HG03175 (cell line): ENCODE measurements at regions not wholly inside any gene's neighbourhood (a gene's known extent, or its start where the extent isn't known, plus 50 kb on each side); places are given as distances from the start of the nearest gene placed in this dataset.

Experiments used
- ATAC-seq: cut with Tn5 transposase; IDR thresholded peaks from one replicate; pipeline ENCODE4 v1.9.1; 2021; ENCODE audit warnings: mild to moderate bottlenecking, moderate library complexity; ENCODE audit not compliant: unreplicated experiment

DNA sequence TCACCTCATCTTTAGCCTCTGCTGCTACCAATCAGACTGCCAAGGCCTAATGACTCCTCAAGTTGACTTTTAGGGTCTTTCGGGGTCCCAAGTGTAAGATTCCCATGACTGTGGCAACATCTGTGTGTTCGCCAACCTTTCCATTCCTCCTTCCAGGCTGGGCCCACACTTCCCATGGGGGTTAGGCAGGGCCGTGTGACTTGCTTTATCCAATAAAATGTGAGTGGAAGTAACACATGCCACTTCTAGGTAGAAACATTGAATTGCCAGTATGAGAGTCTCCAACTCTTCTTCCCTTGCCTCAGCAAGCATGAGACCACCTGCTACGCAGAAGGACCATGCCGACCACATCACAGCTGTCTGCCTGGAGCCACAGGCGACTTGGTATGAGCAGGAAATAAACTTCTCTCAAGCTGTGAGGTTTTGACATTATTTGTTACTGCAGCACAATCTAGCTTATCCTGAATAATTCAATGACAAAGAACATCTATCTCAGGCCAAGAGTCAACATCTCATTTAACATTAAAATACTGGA, 190.4 kb upstream of the IER5L start:
- no peak for ATAC-seq

DNA sequence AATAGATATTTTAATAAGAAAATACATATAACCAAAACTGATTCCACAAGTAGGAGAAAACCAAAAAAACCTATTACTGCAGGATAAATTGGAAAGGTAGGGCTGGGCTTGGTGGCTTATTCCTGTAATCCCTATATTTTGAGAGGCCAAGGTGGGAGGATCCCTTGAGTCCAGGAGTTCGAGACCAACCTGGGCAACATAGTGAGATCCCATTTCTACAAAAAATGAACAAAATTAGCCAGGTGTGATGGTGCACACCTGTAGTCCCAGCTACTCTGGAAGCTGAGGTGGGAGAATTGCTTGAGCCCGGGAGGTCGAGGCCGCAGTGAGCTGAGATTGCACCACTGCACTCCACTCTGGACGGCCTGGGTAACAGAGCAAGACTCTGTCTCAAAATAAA, 189.2 kb upstream of the IER5L start:
- ATAC-seq = no peak

DNA sequence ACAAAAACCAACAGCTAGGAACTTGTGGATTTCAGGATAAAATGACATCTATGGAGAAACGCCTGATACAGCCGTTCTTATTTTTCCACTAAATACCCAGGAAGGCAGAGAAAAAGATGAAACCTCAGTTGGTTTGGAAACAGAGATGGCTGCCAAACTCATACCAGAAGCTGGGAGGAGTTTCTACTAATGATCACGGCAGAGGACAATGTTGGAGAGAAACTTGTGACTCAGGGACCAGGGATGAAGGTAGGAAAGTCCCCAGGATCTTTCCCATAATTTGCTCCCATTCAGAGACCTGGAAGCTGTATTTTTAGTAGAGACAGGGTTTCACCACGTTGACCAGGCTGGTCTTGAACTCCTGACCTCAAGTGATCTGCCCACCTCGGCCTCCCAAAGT, 187.1 kb upstream of the IER5L start:
- no peak for ATAC-seq

DNA sequence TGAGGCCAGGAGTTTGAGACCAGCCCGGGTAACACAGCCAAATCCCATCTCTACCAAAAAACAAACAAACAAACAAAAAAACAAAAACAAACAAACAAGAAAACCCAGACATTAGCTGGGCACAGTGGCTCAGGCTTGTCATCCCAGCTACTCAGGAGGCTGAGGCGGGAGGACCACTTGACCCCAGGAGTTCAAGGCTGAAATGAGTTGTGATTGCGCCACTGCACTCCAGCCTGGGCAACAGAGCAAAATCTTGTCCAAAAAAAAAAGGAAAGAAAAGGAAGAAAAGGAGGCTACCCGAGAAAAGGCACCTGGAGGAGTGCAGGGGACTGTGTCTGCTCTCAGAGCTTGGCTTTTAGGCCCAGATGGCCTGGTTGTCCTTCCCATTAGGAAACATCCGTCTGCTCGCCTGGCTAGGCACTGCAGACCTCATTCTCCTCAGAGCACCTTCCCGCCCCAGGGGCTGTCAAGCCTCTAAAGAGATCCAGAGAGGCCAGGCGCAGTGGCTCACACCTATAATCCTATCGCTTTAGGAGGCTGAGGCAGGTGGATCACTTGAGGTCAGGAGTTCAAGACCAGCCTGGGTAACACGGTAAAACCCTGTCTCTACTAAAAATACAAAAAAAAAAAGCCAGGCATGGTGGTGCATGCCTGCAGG, 185.3 kb upstream of the IER5L start:
- no peak for ATAC-seq

DNA sequence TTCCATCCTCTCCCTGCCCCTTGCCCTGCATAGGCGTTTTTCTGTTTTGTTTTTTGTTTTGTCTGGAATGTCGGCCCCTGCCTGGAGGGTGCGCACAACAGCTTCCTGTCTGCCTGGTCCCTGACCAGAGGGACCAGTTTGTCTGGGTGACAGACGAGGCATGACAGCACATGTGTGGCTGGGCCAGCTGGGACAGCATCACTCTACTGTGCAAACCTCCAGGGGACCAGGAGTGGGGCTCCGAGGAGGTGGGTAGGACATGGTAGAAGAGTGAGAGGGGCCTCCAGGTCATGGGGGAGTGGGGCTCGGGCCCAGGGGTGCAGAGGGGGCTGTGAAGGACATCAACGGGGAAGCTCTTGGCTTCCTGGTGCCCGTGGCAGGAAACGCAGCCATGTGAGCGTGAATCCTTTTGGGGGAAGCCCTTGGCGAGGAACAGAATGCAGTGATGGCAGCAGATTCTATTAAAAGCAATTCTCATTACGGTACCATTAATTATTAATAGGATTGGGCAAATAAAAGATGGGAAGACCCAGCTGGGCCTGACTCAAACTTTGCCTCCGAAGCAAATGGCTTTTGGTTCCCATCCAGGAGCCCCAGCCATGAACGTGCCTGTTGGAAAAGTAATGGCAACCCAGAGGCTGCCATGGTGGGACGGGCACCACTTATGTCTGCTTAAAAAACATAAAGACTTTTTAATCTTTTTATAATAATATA, 184.4 kb upstream of the IER5L start:
- no peak for ATAC-seq

DNA sequence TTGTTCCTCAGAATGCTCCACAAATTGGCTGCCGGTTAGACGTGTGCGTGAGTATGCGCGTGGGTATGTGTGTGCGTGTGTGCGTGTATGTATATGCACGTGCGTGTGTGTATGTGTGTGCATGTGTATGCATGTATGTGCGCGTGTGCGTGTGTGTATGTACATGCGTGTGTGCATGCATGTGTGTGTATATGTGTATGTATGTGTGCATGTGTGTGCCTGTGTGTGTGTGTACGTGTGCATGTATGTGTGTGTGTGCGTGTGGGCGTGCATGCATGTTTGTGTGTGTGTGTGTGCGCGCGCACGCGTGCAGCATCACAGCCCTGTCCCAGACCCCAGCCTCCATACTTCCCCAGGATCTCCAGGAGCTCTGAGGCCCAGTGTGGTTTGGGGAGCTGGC, 183.1 kb upstream of the IER5L start:
- ATAC-seq = no peak

DNA sequence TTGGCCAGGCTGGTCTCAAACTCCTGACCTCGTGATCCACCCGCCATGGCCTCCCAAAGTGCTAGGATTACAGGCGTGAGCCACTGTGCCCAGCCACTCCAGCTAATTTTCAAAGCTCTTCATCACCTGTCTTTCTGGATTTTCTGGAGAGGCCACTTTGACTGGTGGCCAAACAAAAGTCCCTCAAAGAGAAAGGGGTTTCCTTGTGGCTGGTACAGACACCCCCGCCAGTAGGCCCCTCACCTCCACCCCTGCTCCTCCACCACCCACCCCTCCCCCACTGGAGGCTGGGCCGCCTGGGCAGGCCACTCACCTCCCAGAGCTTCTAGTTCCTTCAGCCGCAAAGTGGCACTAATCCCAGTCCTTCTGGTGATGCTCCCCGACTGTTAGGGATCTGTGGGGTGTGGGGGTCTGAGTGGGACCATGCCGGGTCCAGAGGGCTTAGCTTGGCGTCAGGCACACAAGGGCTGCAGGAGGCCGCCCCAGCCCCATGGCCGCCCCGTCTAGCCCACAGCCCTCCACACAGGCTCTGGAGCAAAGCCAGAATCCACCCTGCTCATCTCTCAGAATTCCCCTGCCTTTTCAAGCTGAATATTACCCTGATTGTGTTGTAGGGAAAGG, 182.0 kb upstream of the IER5L start:
- ATAC-seq = no peak

DNA sequence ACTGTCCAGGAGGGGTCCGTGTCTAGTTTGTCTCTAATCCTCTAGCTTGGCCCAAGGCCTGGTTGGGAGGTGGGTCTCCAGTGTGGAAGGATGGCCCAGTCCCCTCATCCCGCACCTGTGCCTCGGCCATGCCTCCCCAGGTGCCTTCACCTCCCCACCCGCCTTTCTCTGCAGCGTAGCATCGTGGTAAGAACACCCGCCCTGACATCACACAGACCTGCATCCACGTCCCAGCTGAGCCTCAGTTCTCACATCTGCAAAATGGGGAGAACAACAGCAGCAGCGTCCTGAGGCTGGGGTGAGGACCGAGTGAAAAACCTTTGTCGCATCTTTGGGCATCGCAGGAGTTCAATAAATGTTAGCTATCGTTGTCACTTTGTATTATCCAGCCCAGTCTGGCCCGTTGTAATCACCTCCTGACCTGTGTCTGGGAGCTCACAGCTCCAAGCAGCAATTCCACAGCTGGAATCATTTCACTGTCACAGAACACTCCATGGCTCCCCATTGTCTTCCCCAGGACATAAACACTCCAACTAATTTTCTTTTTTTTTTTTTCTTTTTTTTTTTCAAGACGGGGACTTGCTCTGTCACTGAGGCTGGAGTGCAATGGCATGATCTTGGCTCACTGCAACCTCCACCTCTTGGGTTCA, 181.2 kb upstream of the IER5L start:
- no peak for ATAC-seq

DNA sequence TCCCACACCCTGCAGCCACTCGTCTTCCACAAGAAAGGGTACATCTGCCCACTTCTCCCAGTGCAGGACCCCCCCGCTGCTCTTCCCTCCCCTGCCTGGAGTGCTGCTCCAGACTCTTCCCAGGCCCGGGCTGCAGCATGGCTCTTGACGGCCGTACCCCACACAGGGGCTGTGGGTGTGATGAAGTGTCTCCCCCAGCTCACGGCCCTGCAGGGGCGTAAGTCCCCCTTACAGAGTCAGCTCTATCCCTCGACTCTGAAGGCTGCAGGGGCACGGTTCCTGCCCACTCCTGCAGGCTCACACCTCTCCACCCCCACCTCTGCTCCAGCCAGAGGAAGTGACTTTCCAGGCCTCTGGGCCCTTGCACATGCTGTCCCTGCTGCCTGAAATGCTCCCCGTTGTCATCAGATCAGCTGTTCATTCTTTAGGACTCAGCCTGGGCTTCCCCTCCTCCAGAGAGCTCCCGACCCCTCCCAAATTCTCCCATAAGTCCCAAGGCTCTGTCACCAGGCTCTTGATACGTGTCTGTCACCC, 180.6 kb upstream of the IER5L start:
- no peak for ATAC-seq

DNA sequence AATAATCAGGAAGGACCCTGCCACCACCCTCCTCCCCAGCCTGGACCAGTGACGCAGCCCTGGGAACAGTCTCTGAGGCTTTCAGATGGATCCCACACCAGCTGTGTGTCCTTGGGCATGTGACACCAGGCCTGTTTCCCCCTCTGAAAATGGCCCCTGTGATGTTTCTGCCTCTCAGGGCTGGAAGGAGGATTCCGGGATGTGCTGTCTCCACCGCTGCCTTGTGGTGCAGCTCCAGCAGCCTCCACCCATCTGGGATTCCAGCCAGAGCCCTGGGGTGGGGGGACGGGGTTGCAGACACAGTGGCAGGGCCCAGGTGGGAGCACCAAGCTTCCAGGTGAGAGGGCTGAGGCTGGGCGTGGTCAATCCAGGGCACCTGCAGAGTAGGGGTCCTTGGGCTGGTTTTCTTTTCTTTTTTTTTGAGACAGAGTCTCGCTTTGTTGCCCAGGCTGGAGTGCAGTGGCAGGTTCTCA, 179.7 kb upstream of the IER5L start:
- ATAC-seq = no peak

DNA sequence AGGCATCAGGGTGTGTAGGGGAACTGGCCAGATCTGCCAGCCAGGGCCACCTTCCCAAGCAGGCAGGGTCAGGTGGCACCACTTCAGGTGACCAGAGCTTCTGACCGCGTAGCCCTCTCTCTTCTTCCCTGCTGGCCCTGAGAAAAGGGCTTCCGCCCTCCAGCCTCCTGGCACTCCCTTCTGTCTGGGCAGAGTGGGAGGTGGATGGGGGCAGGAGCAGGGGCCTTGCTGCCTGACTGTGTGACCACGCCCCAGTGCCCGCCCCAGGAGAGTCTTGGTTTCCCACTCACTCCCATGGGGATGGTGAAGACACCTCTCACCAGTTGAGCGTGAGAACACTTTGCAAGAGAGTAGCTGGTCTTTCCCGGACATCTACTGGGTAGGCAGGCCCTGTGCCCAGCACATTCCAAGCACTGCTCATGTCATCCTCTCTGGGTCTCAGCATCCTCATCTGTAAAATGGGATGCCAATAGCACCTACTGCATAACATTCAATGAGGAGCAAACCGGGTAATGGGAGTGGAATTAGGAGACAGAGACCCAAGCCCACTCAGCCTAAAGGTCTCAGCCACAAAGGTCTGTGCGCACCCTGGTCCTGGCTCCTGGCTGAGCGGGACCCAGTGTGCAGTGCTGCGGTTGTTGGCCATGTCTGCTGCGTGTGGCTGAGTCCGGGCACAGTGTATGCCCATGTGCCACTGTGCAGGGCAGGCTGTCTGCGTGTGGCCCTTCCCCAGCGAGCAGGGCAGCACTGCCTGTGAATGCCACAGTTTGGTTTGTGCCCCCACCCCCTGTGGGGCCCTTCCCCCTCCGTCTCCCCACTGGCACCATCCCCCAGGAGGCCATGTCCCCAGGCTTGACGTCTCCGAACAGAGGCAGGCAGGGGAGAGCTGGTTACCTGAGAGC, 179.1 kb upstream of the IER5L start:
- ATAC-seq = no peak

DNA sequence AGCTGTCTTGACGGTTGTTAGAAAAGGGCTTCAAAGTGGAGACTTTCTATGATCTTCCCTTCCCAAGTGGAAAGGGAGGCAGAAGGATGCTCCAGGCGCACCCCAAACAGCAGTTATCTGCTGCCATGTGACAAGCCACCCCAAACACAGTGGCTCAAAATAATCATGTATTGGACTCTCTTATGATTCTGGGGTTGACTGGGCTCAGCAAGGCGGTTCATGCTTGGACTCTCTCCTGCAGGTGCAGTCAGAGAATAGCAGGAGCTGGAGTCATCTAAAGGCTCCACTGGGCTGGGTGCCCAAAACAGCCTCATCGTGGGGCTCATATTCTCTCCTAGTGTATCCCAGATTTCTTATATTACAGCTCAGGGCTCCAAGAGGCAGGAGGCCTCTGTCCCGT, 177.6 kb upstream of the IER5L start:
- no peak for ATAC-seq

DNA sequence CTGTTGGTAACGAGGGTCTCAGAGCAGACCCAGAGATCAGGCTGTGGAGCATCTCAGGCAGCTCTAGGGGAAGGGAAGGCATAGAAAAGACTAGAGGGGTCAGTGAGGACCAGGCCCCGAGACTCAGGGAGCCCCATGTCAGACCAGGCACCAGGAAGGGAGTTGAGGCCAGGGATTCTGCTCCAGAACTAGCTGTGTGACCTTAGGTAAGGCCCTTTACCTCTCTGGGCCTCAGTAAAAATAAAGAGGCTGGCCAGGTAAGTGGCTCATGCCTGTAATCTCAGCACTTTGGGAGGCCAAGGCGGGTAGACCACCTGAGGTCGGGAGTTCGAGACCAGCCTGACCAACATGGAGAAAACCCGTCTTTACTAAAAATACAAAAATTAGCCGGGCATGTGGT, 176.4 kb upstream of the IER5L start:
- no peak for ATAC-seq

DNA sequence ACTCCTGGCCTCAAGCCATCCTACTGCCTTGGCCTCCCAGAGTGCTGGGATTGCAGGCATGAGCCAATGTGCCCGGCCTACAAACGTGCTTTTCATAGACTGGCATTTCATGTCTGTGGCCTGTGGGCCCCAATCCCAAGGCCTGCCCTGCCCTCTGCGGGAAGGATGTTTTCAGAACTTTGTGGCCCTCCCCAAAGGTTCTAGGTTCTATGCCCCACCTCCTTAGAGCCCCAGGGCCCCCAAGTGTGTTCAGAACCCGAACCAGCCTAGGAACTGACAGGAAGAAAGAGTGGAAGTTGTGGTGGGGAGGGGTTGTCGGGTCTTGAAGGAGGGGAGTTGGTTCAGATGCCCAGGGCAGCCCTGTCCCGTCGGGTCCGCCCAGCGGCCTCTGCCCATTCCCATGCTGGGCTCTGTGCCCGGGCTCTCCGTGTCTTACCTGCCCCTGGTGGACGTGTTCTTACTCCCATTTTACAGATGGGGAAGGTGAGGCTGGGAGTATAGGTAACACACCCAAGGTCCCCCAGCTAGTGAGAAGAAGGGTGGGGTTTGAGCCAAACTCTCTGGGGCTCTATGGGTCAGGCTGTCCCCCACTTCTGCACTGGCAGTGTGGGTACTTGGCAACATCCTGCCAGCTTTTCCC, 175.8 kb upstream of the IER5L start:
- ATAC-seq = no peak

DNA sequence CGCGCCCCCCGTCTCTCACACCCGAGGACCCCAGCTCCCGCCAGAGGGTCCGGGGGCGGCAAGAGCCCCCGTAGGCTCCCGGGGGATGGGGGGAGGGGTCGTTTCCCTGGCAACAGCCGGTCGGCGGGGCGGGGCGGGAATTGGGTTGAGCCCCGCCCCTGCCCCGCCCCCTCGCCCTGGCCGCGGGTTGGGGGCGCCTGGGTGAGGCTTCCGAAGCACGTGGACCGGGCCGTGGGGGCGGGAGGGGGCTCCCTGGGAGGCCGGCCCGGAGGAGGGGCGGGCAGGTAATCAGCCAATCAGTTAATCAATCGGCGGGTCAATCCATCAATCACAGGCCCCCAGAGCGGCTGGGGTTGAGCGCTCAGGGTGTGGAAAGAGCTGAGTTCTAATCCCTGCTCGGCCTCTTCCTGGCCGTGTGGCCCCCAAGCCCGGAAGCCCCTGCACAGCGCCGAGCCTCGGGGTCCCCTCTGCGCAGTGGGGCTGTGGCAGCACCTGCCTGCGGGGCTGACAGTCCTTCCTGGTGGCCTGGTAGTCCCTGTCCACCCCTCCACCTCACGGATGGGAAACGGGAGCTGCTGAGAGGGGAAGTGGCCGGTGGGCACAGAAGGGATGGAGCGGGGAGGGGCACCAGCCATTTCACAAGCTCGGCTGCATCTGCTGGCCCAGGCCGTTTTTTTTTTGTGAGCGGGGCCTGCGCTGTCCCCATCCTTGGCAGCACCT, 174.2 kb upstream of the IER5L start:
- ATAC-seq = no peak

DNA sequence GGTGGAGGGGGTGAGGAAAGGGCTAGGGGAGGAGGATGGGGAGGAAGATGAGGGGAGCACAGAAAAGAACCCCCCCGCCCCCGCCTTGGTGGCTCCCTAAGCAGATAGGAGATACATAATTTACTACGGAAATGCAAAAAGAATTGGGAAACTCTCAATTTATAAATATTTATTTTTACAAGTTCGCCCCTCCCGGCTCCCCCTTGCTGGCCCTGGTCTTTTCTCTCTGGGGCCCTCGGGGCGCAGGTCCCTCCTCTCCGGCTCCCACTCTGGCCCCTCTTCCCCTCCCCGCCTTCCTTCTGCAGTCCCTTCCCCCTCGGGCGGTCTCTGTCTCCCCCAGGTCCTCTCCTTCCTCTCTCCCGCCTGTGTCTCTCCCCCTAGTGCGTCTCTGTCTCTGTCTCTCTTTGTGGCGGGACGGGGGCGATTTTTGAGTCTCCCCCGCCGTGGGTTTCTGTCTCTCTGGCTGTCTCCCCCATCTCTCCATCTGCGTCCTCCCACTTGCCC, 173.6 kb upstream of the IER5L start:
- ATAC-seq = no peak

DNA sequence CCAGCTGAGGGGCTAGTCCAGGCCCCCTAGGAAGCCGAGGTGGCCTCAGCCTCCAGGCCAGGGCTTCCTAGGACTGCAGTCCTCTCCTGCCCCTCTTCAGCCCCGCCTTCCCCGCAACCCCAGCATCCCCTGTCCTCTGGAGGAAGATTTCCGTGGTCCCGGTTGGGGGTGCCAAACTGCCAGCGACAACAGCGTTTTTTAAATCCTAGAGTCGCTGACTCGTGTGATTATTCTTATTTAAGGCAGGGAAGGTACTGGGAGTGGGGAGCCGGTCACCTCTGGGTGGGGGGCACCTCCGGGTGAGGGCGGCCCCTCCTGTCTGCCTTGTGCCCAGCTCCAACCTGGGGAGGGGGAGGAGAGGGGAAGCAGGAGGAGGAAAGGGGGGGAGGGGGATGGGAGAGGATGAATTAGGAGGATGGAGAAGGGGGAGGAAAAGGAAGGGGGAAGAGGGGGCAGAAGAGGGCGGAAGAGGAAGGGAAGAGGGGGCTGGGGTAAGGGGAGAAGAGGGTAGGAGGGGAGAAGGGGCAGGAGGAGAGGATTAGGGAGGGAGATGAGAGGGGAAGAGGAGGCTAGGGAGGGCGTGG, 173.1 kb upstream of the IER5L start:
- ATAC-seq = no peak

DNA sequence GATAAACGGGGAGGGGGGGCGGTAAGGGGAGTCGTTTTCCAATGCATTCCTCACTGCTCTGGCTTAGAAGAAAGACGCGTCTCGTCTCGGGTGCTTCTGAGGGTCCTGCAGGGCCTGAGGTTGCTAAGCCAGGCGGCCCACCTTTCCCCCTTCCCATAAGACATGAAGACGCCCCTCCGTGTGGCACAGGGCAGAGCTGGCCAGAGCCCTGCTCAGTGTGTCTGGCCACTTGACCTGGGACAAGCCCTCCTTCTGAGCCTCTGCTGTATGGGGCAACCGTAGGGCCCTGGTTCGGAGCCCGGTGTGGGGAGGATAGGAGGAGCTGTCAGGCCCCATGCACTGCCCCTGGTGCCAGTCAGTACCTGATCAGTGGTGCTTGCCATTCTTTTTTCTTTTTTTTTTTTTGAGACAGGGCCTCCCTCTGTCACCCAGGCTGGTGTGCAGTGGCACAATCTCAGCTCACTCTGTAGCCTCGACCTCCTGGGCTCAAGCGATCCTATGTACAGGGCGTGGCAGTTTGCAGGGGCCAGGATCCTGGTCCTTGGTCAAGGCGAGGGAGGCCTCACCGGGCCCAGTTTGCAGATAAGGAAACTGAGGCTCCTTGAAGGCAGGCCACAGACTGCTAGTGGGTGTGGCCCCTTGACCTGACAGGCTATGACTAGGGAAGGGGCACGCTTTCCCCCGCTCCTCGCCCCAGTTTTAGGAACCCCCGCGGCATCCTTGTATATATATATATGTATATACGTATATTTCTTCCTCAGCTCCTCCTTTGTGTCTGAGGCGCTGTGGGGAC, 172.3 kb upstream of the IER5L start:
- no peak for ATAC-seq
